Thoracic aorta (tissue), 2 donors: ENCODE measurements at regions not wholly inside any gene's neighbourhood (a gene's known extent, or its start where the extent isn't known, plus 50 kb on each side); places are given as distances from the start of the nearest gene placed in this dataset.

Experiments
- ATAC-seq: fragments of 150-250 bp; one replicate; pipeline ENCODE4 v1.8.0; 2017; ENCODE audit warnings: low read depth; ENCODE audit not compliant: insufficient number of reproducible peaks, low FRiP score
- DNase-seq: peaks from one replicate; pipeline ENCODE4 v3.0.0-alpha.2; 2020; ENCODE audit warnings: low spot score
- H3K27ac ChIP-seq, 2 donors: fragments of 200-600 bp; sonication (generic); 1 replicate in 1 of 2; 2 replicates in 1 of 2; pipeline ENCODE4 v1.5.1; 2016; ENCODE audit warnings: mild to moderate bottlenecking in 2 of 2, moderate library complexity in 2 of 2
- H3K27me3 ChIP-seq: fragments of 200-600 bp; sonication (generic); replicated peaks from 2 replicates; pipeline ENCODE4 v1.6.0; 2016; ENCODE audit warnings: mild to moderate bottlenecking; ENCODE audit not compliant: insufficient read depth
- H3K36me3 ChIP-seq: fragments of 200-600 bp; sonication (generic); one replicate; pipeline ENCODE4 v1.5.1; 2016
- H3K4me1 ChIP-seq, 2 donors: fragments of 200-600 bp; sonication (generic); 1 replicate in 1 of 2; 2 replicates in 1 of 2; pipeline versions ENCODE4 v1.5.1 to v1.6.0; 2016; ENCODE audit warnings: low read depth in 2 of 2, mild to moderate bottlenecking in 1 of 2; ENCODE audit not compliant: control insufficient read depth in 1 of 2
- H3K4me3 ChIP-seq: fragments of 200-600 bp; sonication (generic); 2 replicates; pipeline ENCODE4 v1.5.1; 2016; ENCODE audit warnings: mild to moderate bottlenecking
- H3K9me3 ChIP-seq: fragments of 200-600 bp; sonication (generic); 2 replicates; pipeline ENCODE4 v1.5.1; 2016
- TF ChIP-seq, protein P1 (sequence below): fragments of 200-600 bp; sonication (generic); IDR thresholded peaks from one replicate; pipeline ENCODE4 v1.5.1; 2019; ENCODE audit warnings: antibody characterized with exemption

GRCh38 chr6:90444160-90444714, 142.6 kb downstream of the MAP3K7 start:
- H3K4me3 ChIP-seq: no peak overlapping the region
- H3K9me3 ChIP-seq: no peaks in the 10 kb centered on the region
- no peak overlapping the region for H3K27ac ChIP-seq
- no peak for DNase-seq
- H3K27me3 ChIP-seq: no peaks in the 10 kb centered on the region
- no peak for ATAC-seq
- TF ChIP-seq, protein P1, sequence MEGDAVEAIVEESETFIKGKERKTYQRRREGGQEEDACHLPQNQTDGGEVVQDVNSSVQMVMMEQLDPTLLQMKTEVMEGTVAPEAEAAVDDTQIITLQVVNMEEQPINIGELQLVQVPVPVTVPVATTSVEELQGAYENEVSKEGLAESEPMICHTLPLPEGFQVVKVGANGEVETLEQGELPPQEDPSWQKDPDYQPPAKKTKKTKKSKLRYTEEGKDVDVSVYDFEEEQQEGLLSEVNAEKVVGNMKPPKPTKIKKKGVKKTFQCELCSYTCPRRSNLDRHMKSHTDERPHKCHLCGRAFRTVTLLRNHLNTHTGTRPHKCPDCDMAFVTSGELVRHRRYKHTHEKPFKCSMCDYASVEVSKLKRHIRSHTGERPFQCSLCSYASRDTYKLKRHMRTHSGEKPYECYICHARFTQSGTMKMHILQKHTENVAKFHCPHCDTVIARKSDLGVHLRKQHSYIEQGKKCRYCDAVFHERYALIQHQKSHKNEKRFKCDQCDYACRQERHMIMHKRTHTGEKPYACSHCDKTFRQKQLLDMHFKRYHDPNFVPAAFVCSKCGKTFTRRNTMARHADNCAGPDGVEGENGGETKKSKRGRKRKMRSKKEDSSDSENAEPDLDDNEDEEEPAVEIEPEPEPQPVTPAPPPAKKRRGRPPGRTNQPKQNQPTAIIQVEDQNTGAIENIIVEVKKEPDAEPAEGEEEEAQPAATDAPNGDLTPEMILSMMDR: no peak
- no peaks in the 10 kb centered on the region for H3K36me3 ChIP-seq
- peaks cover 4 to 13% of the 10 kb centered on the region in 2 donors for H3K4me1 ChIP-seq

DNA sequence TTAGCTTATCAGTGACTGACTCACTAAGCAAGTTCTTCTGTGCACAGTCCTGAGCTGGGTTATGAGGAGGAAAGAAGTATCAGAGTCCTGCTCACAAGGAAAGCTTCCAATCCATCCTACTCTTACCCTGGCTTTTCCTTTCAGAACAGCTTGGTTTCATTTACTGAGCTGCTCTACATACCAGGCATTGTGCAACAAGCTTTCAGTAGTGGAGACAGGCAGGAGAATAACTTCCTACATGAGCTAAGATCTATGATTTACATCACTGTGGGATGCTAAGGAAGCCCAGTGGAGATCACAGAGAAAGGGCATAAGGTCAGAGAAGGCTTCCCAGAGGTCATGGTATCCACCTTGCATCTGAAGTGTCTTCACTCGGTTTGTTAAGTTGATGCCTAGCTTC, 144.5 kb downstream of the MAP3K7 start:
- no peak overlapping the region for H3K27ac ChIP-seq
- no peak overlapping the region for H3K4me3 ChIP-seq
- DNase-seq (no peak), ATAC-seq (no peak)
- TF ChIP-seq, protein P1: no peak
- peaks cover 4 to 13% of the 10 kb centered on the region in 2 donors for H3K4me1 ChIP-seq
- H3K36me3 ChIP-seq: no peaks in the 10 kb centered on the region
- no peaks in the 10 kb centered on the region for H3K27me3 ChIP-seq
- no peaks in the 10 kb centered on the region for H3K9me3 ChIP-seq

DNA sequence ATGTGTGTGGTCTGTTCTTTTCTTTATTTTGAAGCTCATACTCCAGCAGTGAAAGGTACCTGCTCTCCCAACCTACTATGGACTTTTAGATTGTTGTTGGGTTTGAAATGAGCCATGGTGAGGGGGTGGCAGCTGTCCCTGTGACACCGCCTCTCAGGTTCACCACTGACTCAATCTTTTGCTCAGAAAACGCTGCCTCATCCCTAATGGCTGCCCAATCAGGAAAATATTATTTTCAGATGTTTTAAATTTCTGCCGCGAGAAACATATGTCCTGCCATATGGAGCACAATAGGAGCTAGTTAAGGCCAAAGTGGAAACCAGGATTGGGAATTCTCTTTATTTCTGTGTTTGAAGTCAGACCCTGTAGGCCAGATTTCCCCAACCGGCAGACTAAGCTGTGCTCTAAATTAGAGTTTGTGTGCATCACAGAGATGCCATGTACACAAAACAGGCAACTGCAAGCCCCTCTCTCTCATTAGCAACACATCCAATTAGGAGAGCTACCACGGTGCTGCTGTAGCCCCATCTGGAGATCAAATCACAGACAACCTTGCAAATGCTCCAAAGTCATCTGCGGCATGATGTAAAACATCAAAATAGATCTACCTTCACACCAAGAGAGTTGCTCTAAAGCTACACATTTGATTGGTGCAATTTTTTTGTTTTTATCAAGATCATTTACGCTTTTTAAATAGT, 144.1 kb upstream of the BACH2 start:
- Histone ChIP-seq H3K36me3 (no peaks in the 10 kb centered on the region), H3K27ac (no peak overlapping the region), H3K4me3 (no peak overlapping the region), H3K4me1 (peaks cover under 1 to 7% of the 10 kb centered on the region in 2 donors), H3K9me3 (no peaks in the 10 kb centered on the region), H3K27me3 (no peaks in the 10 kb centered on the region)
- TF ChIP-seq, protein P1: no peak
- ATAC-seq (no peak), DNase-seq (no peak)

- TF ChIP-seq, protein P1: no peak
- Histone ChIP-seq H3K27ac (no peak overlapping the region), H3K36me3 (no peaks in the 10 kb centered on the region), H3K4me1 (peaks cover 2 to 6% of the 10 kb centered on the region in 2 donors), H3K4me3 (no peak overlapping the region), H3K9me3 (no peaks in the 10 kb centered on the region), H3K27me3 (no peaks in the 10 kb centered on the region)
- DNase-seq: no peak
- ATAC-seq: no peak
Measured at GRCh38 chr6:90439586-90439985, 142.9 kb upstream of the BACH2 start.

DNA sequence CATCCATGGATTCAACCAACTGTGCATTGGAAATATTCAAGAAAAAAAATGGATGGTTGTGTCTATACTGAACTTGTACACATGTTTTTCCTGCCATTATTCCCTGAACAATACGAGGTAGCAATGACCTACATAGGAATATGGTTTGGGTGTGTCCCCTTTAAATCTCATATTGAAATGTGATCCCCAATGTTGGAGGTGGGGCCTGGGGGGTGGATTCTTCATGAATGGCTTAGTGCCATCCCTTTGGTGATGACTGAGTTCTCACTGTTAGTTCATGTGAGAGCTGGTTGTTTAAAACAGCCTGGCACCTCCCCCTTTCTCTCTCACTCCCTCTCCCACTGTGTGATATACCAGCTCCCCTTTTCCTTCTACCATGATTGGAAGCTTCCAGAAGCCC, 139.8 kb upstream of the BACH2 start:
- Histone ChIP-seq H3K4me3 (no peak overlapping the region), H3K27me3 (no peaks in the 10 kb centered on the region), H3K36me3 (no peaks in the 10 kb centered on the region), H3K9me3 (no peaks in the 10 kb centered on the region), H3K27ac (no peak overlapping the region), H3K4me1 (peaks cover 2 to 6% of the 10 kb centered on the region in 2 donors)
- TF ChIP-seq, protein P1: no peak
- DNase-seq (no peak), ATAC-seq (no peak)
